HepG2 (cell line): ENCODE measurements at regions not wholly inside any gene's neighbourhood (a gene's known extent, or its start where the extent isn't known, plus 50 kb on each side); places are given as distances from the start of the nearest gene placed in this dataset.

Experiments
- ATAC-seq: fragments of 200-7000 bp; cut with Tn5 transposase; 3 replicates; pipeline ENCODE4 v1.9.1; 2020; ENCODE audit warnings: mild to moderate bottlenecking, moderate library complexity
- BruUV-seq: library from RNA; stranded (reverse); fragments of 400-500 nt; replicated peaks from 2 replicates; lab custom pipeline; 2021; lab: Mats Ljungman, UMichigan
- CTCF ChIA-PET: fragments of 300-600 bp; formaldehyde crosslinking; extraction: SDS; loops from one replicate; lab custom pipeline; 2021; ENCODE audit warnings: low total read pairs, inconsistent platforms, low intra/inter-chr PET ratio; lab: Yijun Ruan, JAX
- POLR2A ChIA-PET: fragments of 350-600 bp; sonication (Branson Sonifier 250); formaldehyde crosslinking; loops from one replicate; lab custom pipeline; 2020; ENCODE audit warnings: antibody characterized with exemption, inconsistent platforms; lab: Yijun Ruan, JAX
- DNase-seq: peaks from one replicate; pipeline ENCODE4 v3.0.0-alpha.2; 2015; ENCODE audit warnings: low spot score
- FAIRE-seq: peaks from 3 replicates; lab custom pipeline; 2011; peaks lifted over from hg19 to GRCh38; lab: Jason Lieb, UNC
- H2AFZ ChIP-seq: one replicate; pipeline ENCODE4 v1.6.1; 2011; ENCODE audit warnings: low read length, inconsistent platforms
- H3K27ac ChIP-seq: fragments of 300-600 bp; 3 replicates; pipeline ENCODE4 v1.8.0; 2011; ENCODE audit warnings: mixed run types, mild to moderate bottlenecking, mixed read lengths, low read length, inconsistent platforms; ENCODE audit not compliant: insufficient read depth; ENCODE audit errors: extremely low read length
- H3K27me3 ChIP-seq, 2 experiments: fragments of 200-600 bp in 1 of 2; 2 replicates in 1 of 2; 3 replicates in 1 of 2; pipeline versions ENCODE4 v1.6.0 to v1.8.0; 2011; ENCODE audit warnings: low read length in 2 of 2, mild to moderate bottlenecking in 2 of 2, moderate library complexity in 2 of 2, inconsistent platforms in 1 of 2; ENCODE audit not compliant: insufficient read depth in 2 of 2, control insufficient read depth in 1 of 2
- H3K36me3 ChIP-seq, 2 experiments: fragments of 200-600 bp in 1 of 2; replicated peaks in 1 of 2; 2 replicates in 1 of 2; 3 replicates in 1 of 2; pipeline versions ENCODE4 v1.5.1 to v1.8.0; 2011; ENCODE audit warnings: low read length in 2 of 2, inconsistent platforms in 1 of 2; ENCODE audit not compliant: insufficient read depth in 2 of 2, control insufficient read depth in 1 of 2
- H3K4me1 ChIP-seq: 2 replicates; pipeline ENCODE4 v1.5.1; 2012; ENCODE audit warnings: low read length, inconsistent platforms; ENCODE audit not compliant: insufficient read depth
- H3K4me2 ChIP-seq: 2 replicates; pipeline ENCODE4 v1.6.0; 2011; ENCODE audit warnings: low read depth, low read length, inconsistent platforms
- H3K4me3 ChIP-seq, 3 experiments: fragments of 200-600 bp in 1 of 3; sonication (generic), shearing (Covaris generic) in 1 of 3; replicated peaks in 1 of 3; 2 replicates each; pipeline ENCODE4 v1.5.1; 2011 to 2016; ENCODE audit warnings: low read length in 3 of 3, inconsistent platforms in 2 of 3, low read depth in 2 of 3, mild to moderate bottlenecking in 2 of 3, control low read depth in 1 of 3, mixed read lengths in 1 of 3; ENCODE audit not compliant: insufficient read depth in 1 of 3
- H3K79me2 ChIP-seq: one replicate; pipeline ENCODE4 v1.6.1; 2011; ENCODE audit warnings: low read length, inconsistent platforms; ENCODE audit not compliant: insufficient read depth
- H3K9ac ChIP-seq: 2 replicates; pipeline ENCODE4 v1.6.0; 2011; ENCODE audit warnings: mild to moderate bottlenecking, low read depth, low read length, inconsistent platforms; ENCODE audit not compliant: insufficient read depth
- H3K9me3 ChIP-seq: 2 replicates; pipeline ENCODE4 v1.5.1; 2012; ENCODE audit warnings: mild to moderate bottlenecking, low read length
- H4K20me1 ChIP-seq: 2 replicates; pipeline ENCODE4 v1.6.0; 2011; ENCODE audit warnings: inconsistent platforms, mild to moderate bottlenecking, low read length, moderate library complexity; ENCODE audit not compliant: insufficient read depth
- EHMT2 ChIP-seq: fragments of 200-600 bp; sonication (generic); IDR thresholded peaks from 2 replicates; pipeline ENCODE4 v1.7.0; 2017; ENCODE audit warnings: antibody characterized with exemption, low read depth, low read length, borderline replicate concordance
- MIER3 ChIP-seq: IDR thresholded peaks from 2 replicates; pipeline ENCODE4 v1.6.1; 2016; ENCODE audit warnings: missing compliant biosample characterization, borderline replicate concordance
- NR2F1 ChIP-seq, 2 experiments: fragments of 450-650 bp in 1 of 2; formaldehyde crosslinking in 1 of 2; IDR thresholded peaks; 2 replicates each; pipeline versions ENCODE4 v1.5.0 to v1.6.1; 2016 to 2020; ENCODE audit warnings: mild to moderate bottlenecking in 1 of 2, missing compliant biosample characterization in 1 of 2, missing genetic modification reagents in 1 of 2, moderate library complexity in 1 of 2
- PAX8 ChIP-seq: sonication (generic); formaldehyde crosslinking; IDR thresholded peaks from 2 replicates; pipeline ENCODE4 v1.8.0; 2022; ENCODE audit warnings: mild to moderate bottlenecking, missing genetic modification reagents, borderline replicate concordance
- PHF20 ChIP-seq: sonication (generic); formaldehyde crosslinking; IDR thresholded peaks from 2 replicates; pipeline ENCODE4 v1.5.0; 2020; ENCODE audit warnings: mild to moderate bottlenecking, missing genetic modification reagents
- PHF5A ChIP-seq: IDR thresholded peaks from one replicate; pipeline ENCODE4 v1.6.1; 2018; ENCODE audit warnings: low read depth, missing genetic modification reagents; ENCODE audit not compliant: unreplicated experiment
- RBFOX2 ChIP-seq: fragments of 200-400 bp; formaldehyde crosslinking; IDR thresholded peaks from 2 replicates; pipeline ENCODE4 v1.6.1; 2017; ENCODE audit warnings: low read depth, mild to moderate bottlenecking, low read length
- TEAD2 ChIP-seq: sonication (generic); formaldehyde crosslinking; IDR thresholded peaks from 2 replicates; pipeline ENCODE4 v1.9.0; 2021; ENCODE audit warnings: missing genetic modification reagents
- ZNF501 ChIP-seq: sonication (generic); formaldehyde crosslinking; IDR thresholded peaks from 2 replicates; pipeline ENCODE4 v1.5.1; 2020; ENCODE audit warnings: mild to moderate bottlenecking, moderate library complexity, missing genetic modification reagents
- WGBS: methylation state at CpG from one replicate; pipeline ENCODE4 v1.1.6; 2017; ENCODE audit warnings: low lambda C conversion rate; 5-methylcytosine and 5-hydroxymethylcytosine counted together
- in situ Hi-C: cut with HindIII; loops from 2 replicates; pipeline ENCODE4 v1.10.0; 2017; ENCODE audit warnings: low pct_unique_long_range_greater_than_20kb; ENCODE audit not compliant: extremely low pct_ligation_motif_present
- intact Hi-C: fragments of 100-400 bp; cut with micrococcal nuclease; formaldehyde crosslinking; loops from one replicate; pipeline ENCODE4 v1.10.0; 2022; ENCODE audit not compliant: unreplicated experiment
- TF ChIP-seq, protein P1 (sequence below): IDR thresholded peaks from 2 replicates; pipeline ENCODE4 v1.4.0; 2020; ENCODE audit warnings: mild to moderate bottlenecking, missing genetic modification reagents

- no peak overlapping the region for H2AFZ ChIP-seq
- no peak overlapping the region for H3K9ac ChIP-seq
- no peaks in the 10 kb centered on the region for H3K4me1 ChIP-seq
- H4K20me1 ChIP-seq = no peaks in the 10 kb centered on the region
- FAIRE-seq (no peak), DNase-seq (no peak), ATAC-seq (no peak)
- H3K4me3 ChIP-seq = no peak overlapping the region
- no TSS peak for BruUV-seq
- H3K9me3 ChIP-seq = peaks cover 53% of the 10 kb centered on the region
- H3K36me3 ChIP-seq = no peaks in the 10 kb centered on the region
- H3K27me3 ChIP-seq = no peaks in the 10 kb centered on the region
- in situ Hi-C loops (no loop called here), intact Hi-C loops (no loop called here)
- no peak overlapping the region for H3K4me2 ChIP-seq
- 0% methylated on average over 3 of the region's 4 CpGs for WGBS
- ChIA-PET CTCF (no interaction called here), POLR2A (no interaction called here)
- TF ChIP-seq, protein P1, sequence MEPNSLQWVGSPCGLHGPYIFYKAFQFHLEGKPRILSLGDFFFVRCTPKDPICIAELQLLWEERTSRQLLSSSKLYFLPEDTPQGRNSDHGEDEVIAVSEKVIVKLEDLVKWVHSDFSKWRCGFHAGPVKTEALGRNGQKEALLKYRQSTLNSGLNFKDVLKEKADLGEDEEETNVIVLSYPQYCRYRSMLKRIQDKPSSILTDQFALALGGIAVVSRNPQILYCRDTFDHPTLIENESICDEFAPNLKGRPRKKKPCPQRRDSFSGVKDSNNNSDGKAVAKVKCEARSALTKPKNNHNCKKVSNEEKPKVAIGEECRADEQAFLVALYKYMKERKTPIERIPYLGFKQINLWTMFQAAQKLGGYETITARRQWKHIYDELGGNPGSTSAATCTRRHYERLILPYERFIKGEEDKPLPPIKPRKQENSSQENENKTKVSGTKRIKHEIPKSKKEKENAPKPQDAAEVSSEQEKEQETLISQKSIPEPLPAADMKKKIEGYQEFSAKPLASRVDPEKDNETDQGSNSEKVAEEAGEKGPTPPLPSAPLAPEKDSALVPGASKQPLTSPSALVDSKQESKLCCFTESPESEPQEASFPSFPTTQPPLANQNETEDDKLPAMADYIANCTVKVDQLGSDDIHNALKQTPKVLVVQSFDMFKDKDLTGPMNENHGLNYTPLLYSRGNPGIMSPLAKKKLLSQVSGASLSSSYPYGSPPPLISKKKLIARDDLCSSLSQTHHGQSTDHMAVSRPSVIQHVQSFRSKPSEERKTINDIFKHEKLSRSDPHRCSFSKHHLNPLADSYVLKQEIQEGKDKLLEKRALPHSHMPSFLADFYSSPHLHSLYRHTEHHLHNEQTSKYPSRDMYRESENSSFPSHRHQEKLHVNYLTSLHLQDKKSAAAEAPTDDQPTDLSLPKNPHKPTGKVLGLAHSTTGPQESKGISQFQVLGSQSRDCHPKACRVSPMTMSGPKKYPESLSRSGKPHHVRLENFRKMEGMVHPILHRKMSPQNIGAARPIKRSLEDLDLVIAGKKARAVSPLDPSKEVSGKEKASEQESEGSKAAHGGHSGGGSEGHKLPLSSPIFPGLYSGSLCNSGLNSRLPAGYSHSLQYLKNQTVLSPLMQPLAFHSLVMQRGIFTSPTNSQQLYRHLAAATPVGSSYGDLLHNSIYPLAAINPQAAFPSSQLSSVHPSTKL (CRISPR knock-in tag) = no peak
- no peak for TF ChIP-seq PHF20
- no peak for TF ChIP-seq RBFOX2
- no peak for TF ChIP-seq NR2F1 (CRISPR knock-in tag; IDR thresholded peaks at IDR 0.05)
- no peak for TF ChIP-seq PAX8
- TF ChIP-seq PHF5A = no peak
- no peak for TF ChIP-seq TEAD2 (CRISPR knock-in tag)
- no peak for TF ChIP-seq ZNF501
- no peak for TF ChIP-seq EHMT2
- no peak for TF ChIP-seq MIER3
- H3K27ac ChIP-seq = no peak overlapping the region
- no peaks in the 10 kb centered on the region for H3K79me2 ChIP-seq
These were observed 833.0 kb downstream of the EFNB2 start for GRCh38 chr13:105702441-105702840.
